Prostate gland (tissue), 2 donors: ENCODE measurements at regions not wholly inside any gene's neighbourhood (a gene's known extent, or its start where the extent isn't known, plus 50 kb on each side); places are given as distances from the start of the nearest gene placed in this dataset.

Experiments
- DNase-seq: peaks from one replicate; pipeline ENCODE4 v3.0.0-alpha.2; 2019; ENCODE audit warnings: low spot score
- H3K27ac ChIP-seq, 2 donors: fragments of 200-600 bp; sonication (generic); 2 replicates each; pipeline ENCODE4 v1.5.1; 2017 to 2019
- H3K27me3 ChIP-seq: fragments of 200-600 bp; sonication (generic); replicated peaks from 2 replicates; pipeline ENCODE4 v1.5.1; 2019; ENCODE audit not compliant: insufficient read depth
- H3K36me3 ChIP-seq, 2 donors: fragments of 200-600 bp; sonication (generic); 1 replicate in 1 of 2; 2 replicates in 1 of 2; pipeline versions ENCODE4 v1.5.1 to v1.8.1; 2017 to 2019
- H3K4me1 ChIP-seq: fragments of 200-600 bp; sonication (generic); replicated peaks from 2 replicates; pipeline ENCODE4 v1.5.1; 2019
- H3K4me3 ChIP-seq, 2 donors: fragments of 200-600 bp; sonication (generic); 2 replicates each; pipeline ENCODE4 v1.5.1; 2017 to 2019
- H3K9me3 ChIP-seq: fragments of 200-600 bp; sonication (generic); 2 replicates; pipeline ENCODE4 v1.5.1; 2017
- CTCF ChIP-seq, 4 experiments: fragments of 200-600 bp in 2 of 4; fragments of 450-650 bp in 2 of 4; sonication (generic) in 2 of 4; IDR thresholded peaks; 1 replicate in 3 of 4; 2 replicates in 1 of 4; pipeline ENCODE4 v1.5.1; 2016 to 2019; ENCODE audit warnings: antibody characterized with exemption in 4 of 4, mild to moderate bottlenecking in 2 of 4, moderate library complexity in 2 of 4
- POLR2A ChIP-seq: fragments of 450-650 bp; IDR thresholded peaks from one replicate; pipeline ENCODE4 v1.6.1; 2016; ENCODE audit warnings: antibody characterized with exemption, mild to moderate bottlenecking
- POLR2AphosphoS5 ChIP-seq: sonication (generic); formaldehyde crosslinking; IDR thresholded peaks from one replicate; pipeline ENCODE4 v1.6.1; 2017; ENCODE audit warnings: antibody characterized with exemption
- WGBS: methylation state at CpG from one replicate; pipeline ENCODE4 v1.1.5; 2018; 5-methylcytosine and 5-hydroxymethylcytosine counted together
- intact Hi-C: fragments of 100-400 bp; cut with DNase I; formaldehyde crosslinking; loops from one replicate; pipeline ENCODE4 v1.14.2; 2022

- Histone ChIP-seq H3K4me3 (no peak overlapping the region), H3K36me3 (no peaks in the 10 kb centered on the region), H3K27ac (no peak overlapping the region), H3K27me3 (no peaks in the 10 kb centered on the region), H3K4me1 (no peaks in the 10 kb centered on the region), H3K9me3 (no peaks in the 10 kb centered on the region)
- intact Hi-C loops = no loop called here
- WGBS = 40% methylated on average over 3 of the region's 3 CpGs
- TF ChIP-seq POLR2AphosphoS5 = no peak
- TF ChIP-seq POLR2A = no peak
- TF ChIP-seq CTCF (IDR thresholded peaks at IDR 0.05) = no peak
- no peak for DNase-seq
Measured at GRCh38 chr3:191958980-191959671, 498.2 kb downstream of the PYDC2 start.

- Histone ChIP-seq H3K36me3 (no peaks in the 10 kb centered on the region), H3K9me3 (no peaks in the 10 kb centered on the region), H3K4me1 (no peaks in the 10 kb centered on the region), H3K27ac (no peak overlapping the region), H3K27me3 (no peaks in the 10 kb centered on the region), H3K4me3 (no peak overlapping the region)
- WGBS = 58% methylated on average over 4 of the region's 4 CpGs
- no peak for DNase-seq
- TF ChIP-seq POLR2AphosphoS5 = no peak
- no peak for TF ChIP-seq POLR2A
- no peak for TF ChIP-seq CTCF (IDR thresholded peaks at IDR 0.05)
- intact Hi-C loops = no loop called here
Measured at GRCh38 chr3:191959876-191960413, 499.0 kb downstream of the PYDC2 start.

- no peaks in the 10 kb centered on the region for H3K4me1 ChIP-seq
- TF ChIP-seq POLR2A = no peak
- TF ChIP-seq CTCF (IDR thresholded peaks at IDR 0.05) = no peak
- TF ChIP-seq POLR2AphosphoS5 = no peak
- WGBS = 72% methylated on average over 5 of the region's 5 CpGs
- no peak overlapping the region for H3K4me3 ChIP-seq
- no peaks in the 10 kb centered on the region for H3K27me3 ChIP-seq
- no peaks in the 10 kb centered on the region for H3K9me3 ChIP-seq
- H3K27ac ChIP-seq = no peak overlapping the region
- H3K36me3 ChIP-seq = no peaks in the 10 kb centered on the region
- intact Hi-C loops = no loop called here
- DNase-seq = no peak
Measured at GRCh38 chr3:191961022-191961421, 500.1 kb downstream of the PYDC2 start.

- TF ChIP-seq CTCF (IDR thresholded peaks at IDR 0.05) = no peak
- TF ChIP-seq POLR2A = no peak
- TF ChIP-seq POLR2AphosphoS5 = no peak
- DNase-seq = no peak
- Histone ChIP-seq H3K4me3 (no peak overlapping the region), H3K36me3 (no peaks in the 10 kb centered on the region), H3K9me3 (no peaks in the 10 kb centered on the region), H3K27me3 (no peaks in the 10 kb centered on the region), H3K27ac (no peak overlapping the region), H3K4me1 (no peaks in the 10 kb centered on the region)
- intact Hi-C loops = no loop called here
Measured at GRCh38 chr3:191961529-191961928, 500.6 kb downstream of the PYDC2 start.

- DNase-seq = no peak
- Histone ChIP-seq H3K27me3 (no peaks in the 10 kb centered on the region), H3K36me3 (no peaks in the 10 kb centered on the region), H3K27ac (no peak overlapping the region), H3K4me1 (no peaks in the 10 kb centered on the region), H3K4me3 (no peak overlapping the region), H3K9me3 (no peaks in the 10 kb centered on the region)
- WGBS = 21% methylated on average over 1 of the region's 1 CpG
- intact Hi-C loops = no loop called here
- TF ChIP-seq POLR2A = no peak
- TF ChIP-seq POLR2AphosphoS5 = no peak
- no peak for TF ChIP-seq CTCF (IDR thresholded peaks at IDR 0.05)
Measured at GRCh38 chr3:191962324-191962723, 501.4 kb downstream of the PYDC2 start.
